Liver (tissue), 3 donors: ENCODE measurements at regions not wholly inside any gene's neighbourhood (a gene's known extent, or its start where the extent isn't known, plus 50 kb on each side); places are given as distances from the start of the nearest gene placed in this dataset.

Experiments
- CTCF ChIP-seq: fragments of 150-350 bp; IDR thresholded peaks from 2 replicates; pipeline ENCODE4 v1.5.1; 2017; ENCODE audit warnings: improper control_type of control experiment, low read depth, low read length; ENCODE audit not compliant: missing input control
- RAD21 ChIP-seq, 2 donors: IDR thresholded peaks; 2 replicates each; pipeline ENCODE4 v1.6.1; 2016; ENCODE audit warnings: antibody characterized with exemption in 2 of 2, mild to moderate bottlenecking in 2 of 2
- TAF1 ChIP-seq: conservative IDR thresholded peaks from 2 replicates; pipeline ENCODE4 v1.6.1; 2016; ENCODE audit warnings: antibody characterized with exemption, mild to moderate bottlenecking
- TF ChIP-seq, protein P1 (sequence below): IDR thresholded peaks from 2 replicates; pipeline ENCODE4 v1.6.1; 2016; ENCODE audit warnings: antibody characterized with exemption
- donor health status: healthy.
- donor health status: healthy.

GRCh38 chr5:133865113-133865512 lies 103.3 kb downstream of the C5orf15 start:
- TF ChIP-seq TAF1 (no peak), RAD21 (IDR thresholded peaks at IDR 0.05) (no peak), CTCF (no peak)
- TF ChIP-seq, protein P1, sequence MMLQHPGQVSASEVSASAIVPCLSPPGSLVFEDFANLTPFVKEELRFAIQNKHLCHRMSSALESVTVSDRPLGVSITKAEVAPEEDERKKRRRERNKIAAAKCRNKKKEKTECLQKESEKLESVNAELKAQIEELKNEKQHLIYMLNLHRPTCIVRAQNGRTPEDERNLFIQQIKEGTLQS, result no peak
